Fibroblast of the conjunctiva (primary cell): ENCODE measurements at regions not wholly inside any gene's neighbourhood (a gene's known extent, or its start where the extent isn't known, plus 50 kb on each side); places are given as distances from the start of the nearest gene placed in this dataset.
"Not testable (repeated sequence)": the region's sequence is repeated elsewhere in the genome, so short reads cannot be mapped to it uniquely, and the experiment has no call there.

ENCODE experiments used
- DNase-seq: peaks from one replicate; pipeline ENCODE4 v3.0.0-alpha.2; 2010; ENCODE audit warnings: low read depth

GRCh38 chr7:34207810-34208209 lies 302.5 kb downstream of the BMPER start:
- DNase-seq, result no peak

DNA sequence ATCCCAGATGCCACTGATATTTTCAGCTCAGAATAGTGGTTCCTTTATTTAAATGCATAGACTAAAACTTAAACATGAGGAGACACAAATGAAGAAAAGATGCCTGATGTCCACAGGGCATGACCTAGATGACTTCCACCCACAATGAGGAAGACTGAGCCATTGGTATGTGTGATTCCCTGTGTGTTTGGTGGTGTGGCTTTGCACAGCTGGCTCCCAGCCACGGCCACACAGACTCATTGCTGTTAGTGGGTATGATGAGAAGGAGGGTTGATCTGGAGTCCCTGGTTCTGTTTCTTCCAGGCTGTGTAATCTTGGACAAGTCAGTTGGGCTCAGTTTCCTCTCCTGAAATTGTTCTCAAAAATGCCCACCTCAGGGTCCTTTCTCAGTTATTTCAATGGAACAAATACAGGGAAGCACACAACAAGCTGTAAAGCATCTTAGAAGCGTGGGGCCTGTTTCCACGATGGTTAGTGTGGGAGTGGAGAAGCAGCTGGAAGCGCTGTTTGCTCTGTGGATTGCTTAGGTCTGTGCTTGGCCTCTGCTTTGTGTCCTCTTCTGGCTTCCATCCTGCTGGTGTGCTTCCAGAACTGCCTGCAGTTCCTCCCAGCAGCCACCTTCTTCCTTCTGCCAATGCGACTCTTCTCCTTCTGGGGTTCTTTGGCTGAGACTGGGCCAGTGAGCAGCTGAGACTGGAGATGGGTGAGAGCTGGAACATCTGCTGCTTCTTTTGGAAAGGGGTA lies 303.7 kb downstream of the BMPER start:
- DNase-seq, result no peak

DNA sequence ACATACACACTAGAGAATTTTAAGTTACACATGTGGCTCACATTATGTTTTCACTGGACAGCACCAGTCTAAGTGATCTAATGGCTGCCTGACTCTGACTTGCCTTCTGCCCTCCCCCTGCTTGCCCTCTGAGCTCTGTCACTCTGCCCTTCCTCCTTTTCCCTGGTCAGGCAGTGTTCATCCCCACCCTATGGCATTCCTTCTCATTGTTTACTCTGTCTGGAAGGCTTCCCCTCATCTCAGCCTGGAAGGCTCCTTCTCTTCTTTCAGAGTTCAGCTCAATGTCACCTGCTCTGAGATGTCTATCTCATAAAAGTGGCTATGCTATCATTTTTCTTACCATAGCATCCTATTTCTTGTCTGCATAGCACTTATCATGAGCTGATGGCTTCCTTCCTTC lies 305.7 kb downstream of the BMPER start:
- no peak for DNase-seq

GRCh38 chr7:34217972-34218371 lies 312.6 kb downstream of the BMPER start:
- DNase-seq, result no peak

DNA sequence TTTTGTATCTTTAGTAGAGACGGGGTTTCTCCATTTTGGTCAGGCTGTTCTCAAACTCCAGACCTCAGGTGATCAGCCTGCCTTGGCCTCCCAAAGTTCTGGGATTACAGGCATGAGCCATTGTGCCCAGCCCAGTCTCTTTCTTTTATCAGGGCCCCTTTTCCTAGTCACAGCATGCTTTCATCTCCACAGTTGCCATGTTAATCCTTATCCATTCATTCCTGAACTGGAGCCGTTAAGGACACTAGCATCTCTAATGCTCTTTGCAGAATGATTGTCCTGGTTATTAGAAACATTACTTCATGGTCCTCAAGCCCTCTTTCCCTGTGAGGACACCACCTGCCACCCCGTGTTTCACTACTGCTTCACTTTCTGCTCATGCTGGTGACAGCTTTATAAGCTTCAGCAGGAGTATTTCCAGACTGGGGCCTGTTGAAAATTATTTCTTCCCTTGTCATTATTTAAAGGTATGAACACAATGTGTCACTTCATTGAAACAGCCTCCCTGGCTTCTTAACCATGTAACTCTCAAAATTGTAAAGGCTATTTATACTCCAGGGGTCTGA lies 313.9 kb downstream of the BMPER start:
- no peak for DNase-seq

DNA sequence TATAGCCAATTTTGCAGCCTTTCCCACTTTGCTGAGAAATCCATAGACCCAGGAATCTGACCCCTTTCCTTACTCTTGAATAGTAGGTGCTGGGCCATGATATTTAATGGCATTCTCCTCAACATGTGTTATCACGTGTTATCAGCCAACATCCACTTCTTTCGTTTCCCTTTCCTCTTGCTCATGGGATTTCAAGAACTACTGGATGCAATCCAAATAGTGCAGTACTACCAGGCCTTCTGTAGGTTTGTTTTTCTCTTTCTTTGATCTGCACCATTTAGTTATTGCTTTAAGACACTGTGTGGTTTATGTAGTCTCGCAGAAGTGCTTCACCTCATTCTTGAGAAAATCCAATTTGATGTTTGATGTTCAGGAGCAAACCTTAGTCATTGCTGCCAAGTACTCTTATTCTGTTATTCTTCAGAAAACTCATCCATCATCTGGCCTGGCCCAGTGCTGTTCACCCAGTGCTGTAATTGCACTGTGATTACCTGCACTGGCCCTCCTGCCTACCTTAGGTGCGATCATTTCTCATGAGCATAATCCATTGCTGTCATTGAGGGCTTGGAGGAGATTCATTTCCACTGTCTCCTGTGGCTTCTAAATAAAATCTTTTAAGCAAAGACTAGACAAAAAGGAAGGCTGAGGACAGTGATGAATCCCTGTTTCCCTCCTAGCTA lies 315.3 kb downstream of the BMPER start:
- no peak for DNase-seq

DNA sequence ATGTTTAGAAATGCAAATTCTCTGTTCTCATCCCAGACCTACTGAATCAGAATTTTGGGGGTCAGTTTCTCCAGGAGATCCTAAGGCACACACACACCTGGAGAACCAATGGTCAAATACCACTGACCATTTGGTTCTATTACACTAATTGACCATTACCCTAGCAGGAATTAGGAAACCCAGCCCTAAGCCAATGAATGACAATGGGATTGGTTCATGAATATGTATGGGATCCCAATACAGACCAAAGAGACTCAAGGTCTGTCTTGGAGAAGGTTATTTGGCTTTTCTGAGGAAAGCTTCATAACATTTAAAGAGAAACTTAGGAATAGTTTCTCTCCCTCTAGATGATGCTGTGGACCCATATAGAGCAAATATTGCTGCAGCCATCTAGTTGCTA lies 317.0 kb downstream of the BMPER start:
- no peak for DNase-seq

DNA sequence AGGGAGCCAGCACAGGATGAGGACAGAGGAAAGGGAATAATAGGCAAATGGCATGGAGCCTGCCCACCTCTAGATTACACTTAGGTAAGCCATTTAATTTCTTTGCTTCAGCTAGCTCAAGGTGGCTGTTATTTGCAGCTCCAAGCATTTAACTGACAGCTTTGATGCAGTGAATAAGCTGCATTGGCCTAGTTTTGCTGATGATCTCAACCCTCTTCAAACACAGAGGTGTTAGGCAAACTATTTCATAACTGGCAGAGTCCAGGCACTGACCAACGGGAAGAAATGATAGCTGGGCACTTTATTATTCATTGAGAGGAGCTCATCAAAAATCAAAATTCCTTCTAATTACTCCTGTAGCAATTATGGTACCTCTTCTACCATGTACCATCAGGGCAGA lies 317.4 kb downstream of the BMPER start:
- no peak for DNase-seq

- no peak for DNase-seq
Measured at GRCh38 chr7:34224281-34224680, 318.9 kb downstream of the BMPER start.

DNA sequence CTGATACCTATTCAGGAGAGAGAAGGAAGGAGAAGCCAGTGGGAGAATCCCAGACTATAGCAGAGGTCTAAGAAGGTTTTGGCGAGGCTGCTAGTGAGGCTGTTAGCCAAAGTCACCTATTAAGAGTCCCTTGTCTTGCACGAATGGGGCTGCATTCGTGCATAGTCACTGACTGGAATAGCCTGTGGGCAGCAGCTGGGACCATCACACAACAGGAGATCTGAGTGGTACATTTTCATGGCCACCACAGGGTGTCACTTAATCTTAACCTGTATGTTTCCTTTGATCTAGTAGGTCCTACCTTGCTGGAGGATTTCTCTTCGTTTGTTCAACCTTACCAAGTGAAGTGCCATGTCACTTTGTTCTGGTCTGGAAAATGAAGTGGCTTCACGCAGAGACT lies 319.9 kb downstream of the BMPER start:
- DNase-seq, result no peak

GRCh38 chr7:34227525-34227924 lies 322.2 kb downstream of the BMPER start:
- DNase-seq, result no peak

DNA sequence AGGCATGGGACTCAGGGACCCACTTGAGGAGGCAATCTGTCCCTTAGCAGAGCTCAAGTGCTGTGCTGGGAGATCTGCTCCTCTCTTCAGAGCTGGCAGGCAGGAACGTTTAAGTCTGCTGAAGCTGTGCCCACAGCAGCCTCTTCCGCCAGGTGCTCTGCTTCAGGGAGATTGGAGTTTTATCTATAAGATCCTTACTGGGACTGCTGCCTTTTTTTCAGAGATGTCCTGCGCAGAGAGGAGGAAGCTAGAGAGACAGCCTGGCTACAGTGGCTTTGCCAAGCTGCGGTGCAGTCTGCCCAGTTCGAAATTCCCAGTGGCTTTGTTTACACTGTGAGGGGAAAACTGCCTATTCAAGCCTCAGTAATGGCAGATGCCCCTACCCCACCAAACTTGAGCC lies 329.8 kb downstream of the BMPER start:
- not testable (repeated sequence) for DNase-seq

DNA sequence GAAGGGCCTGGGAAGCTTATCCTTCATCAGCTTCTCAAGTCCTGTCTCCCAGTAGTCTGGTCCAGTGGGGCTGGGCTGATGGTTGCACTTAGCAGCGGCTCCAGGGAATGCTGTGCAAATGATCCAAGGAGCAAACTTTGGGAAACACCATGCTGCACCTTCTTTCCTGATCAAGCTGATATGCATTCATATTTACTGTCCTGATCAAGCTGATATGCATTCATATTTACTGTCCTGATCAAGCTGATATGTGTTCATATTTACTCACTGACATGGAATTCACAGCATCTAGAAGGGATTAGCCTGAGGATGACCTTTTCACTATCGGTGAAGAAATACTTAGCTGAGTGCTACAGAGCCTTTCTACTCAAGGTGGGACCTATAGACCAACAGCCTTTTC lies 330.7 kb downstream of the BMPER start:
- DNase-seq, result no peak

GRCh38 chr7:34236839-34237492 lies 331.6 kb downstream of the BMPER start:
- no peak for DNase-seq

DNA sequence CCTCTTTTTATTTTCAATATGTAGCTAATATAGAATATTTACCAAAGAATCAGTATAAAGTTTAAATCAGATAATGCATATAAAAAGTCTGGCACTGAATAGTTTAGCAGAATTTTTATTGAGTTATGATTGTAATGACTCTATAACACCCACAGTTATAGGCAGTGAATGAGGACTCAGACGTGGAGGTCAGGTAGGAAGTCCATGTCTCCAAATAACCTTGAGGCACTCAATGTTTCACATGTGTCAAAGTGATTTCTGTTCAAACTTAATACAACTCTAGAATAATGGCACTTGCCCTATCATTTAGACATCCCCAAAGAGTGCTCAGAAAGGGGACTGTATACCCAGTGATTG lies 332.1 kb downstream of the BMPER start:
- DNase-seq, result no peak

GRCh38 chr7:34240417-34240816 lies 335.1 kb downstream of the BMPER start:
- DNase-seq, result no peak

GRCh38 chr7:34242391-34242790 lies 337.1 kb downstream of the BMPER start:
- no peak for DNase-seq

DNA sequence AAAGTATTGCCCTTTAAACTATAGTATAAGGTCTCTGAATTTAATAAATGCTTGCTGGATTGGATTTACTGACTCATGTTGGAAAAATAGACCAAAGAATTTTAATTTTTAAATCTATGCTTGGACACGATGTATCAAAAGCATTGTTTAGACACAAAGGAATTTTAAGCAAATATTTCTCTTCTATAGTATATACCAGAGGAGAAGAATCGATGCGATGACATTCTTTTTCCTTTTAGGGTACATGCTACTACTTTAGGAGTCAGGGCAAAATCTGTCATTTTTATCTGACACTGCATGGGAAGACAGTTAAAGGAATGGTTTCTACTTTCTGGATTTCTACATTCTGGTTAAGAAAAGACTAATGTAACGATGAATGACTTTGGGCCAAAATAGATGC lies 339.9 kb downstream of the BMPER start:
- DNase-seq, result no peak

- no peak for DNase-seq
Measured at GRCh38 chr7:34247468-34247867, 342.1 kb downstream of the BMPER start.

DNA sequence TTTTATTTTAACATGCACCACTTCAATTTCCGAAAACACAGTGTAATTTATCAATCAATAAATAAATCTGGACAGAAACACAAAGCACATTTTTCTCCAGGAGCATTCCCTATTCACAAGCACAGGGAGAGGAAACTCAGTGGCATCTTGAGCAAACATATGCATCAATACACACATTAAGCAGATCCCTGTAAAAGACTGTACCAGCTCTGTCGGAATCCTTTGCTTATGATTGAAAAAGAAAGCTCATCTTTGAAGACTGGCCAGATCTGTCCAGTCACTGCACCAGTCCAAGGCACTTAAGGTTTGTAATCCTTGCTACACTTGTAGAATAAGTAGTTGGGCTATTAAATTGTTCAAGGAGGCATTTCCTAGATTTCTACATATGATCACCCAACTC lies 343.9 kb downstream of the BMPER start:
- DNase-seq, result no peak

DNA sequence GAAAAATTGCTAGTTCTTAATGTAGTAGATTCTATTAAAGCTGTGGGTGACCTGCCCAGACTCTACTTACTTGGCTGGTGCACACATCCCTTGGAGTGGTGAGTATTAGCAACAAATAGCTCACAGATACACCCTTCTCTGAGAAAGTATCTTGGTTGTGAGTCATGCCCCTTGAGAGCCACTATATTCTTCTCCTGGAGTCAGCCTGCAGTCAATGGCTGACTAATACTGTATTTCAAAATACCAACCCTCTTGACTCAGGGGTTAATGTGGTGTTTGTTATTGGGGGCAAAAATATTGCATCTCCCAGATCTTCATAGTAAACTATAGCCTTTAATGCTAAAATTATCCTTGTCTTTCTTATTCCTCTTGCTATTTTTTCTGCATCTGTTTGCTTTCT lies 354.9 kb downstream of the BMPER start:
- DNase-seq, result peak; percentile 79

DNA sequence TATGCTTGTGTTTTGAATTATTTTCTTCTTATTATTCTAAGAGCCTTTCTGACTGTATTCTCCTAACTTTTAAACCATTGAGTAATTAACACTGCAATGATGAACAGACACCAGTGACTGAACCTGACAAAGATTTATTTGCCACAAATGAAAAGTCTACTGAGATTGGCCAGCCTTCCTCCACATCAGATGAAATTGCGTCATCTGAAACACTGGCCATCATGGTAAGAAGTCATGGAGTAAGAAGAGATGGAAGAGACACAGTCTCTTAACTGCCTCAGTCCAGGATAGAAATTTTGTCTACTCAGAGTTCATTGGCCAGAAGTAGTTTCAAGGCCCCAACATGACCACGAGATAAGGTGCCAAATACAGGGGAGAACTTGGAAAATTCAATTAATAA lies 357.8 kb downstream of the BMPER start:
- DNase-seq, result no peak

DNA sequence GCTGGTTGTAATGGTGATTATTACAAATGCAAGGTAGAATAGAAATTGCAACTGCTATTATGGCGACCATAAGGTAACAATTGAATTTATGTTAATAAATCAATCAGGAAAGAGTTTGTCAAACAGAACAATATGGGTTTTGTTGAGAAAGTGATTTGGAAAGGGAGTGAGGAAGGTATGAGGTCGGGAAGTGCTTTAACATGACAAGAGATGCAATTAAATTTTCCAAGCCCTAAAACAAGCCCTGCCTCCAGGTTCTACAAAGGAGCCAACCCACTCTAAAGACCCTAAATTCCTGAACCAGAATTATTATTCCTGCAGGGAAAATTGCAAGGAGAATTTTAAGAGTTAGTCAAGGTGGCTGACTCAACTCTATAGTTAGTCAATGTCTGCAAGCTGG lies 363.7 kb downstream of the BMPER start:
- DNase-seq, result no peak
